ENCODE measurements at regions not wholly inside any gene's neighbourhood (a gene's known extent, or its start where the extent isn't known, plus 50 kb on each side); places are given as distances from the start of the nearest gene placed in this dataset.
A peak's percentile ranks its signal among the peaks of the same experiment; 100 is the strongest.

DNA sequence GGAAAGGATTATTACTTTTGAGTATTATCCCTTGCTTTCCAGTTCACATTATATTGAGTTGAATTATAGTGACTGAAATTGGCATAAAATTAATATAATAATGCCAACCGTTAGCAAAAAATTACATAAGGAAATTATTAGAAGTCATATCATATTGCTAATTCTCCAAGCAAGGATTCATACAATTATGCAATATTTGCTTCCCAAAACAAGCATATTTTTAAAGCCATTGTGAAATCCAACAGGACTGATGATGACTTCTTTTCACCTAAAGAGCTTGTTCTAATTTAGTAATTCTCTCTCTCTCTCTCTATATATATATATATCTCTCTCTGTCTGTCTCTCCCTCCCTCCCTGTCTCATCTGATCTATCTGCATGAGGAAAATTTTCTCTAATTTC lies 283.5 kb downstream of the DSEL start:
- no peak for DNase-seq (ENCODE audit: low read depth)

DNA sequence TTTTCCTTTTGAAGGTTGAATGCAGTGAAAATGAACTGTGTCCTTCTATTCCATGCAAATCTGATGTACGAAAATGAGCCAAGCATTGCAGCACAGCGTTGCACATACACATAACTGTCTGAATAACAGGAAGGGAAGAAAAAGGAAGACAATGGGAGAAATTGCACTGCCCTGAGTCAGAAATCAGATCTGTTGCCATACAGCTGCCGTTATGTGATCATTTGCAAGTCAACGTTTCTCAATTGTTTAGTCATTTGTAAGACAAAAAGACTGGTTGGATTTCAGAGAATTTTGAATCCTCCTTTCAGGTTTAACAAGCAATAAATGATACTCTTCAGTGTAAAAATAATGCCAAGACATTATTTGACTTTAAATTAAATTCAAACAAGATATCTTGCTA lies 284.1 kb downstream of the DSEL start:
- DNase-seq (ENCODE audit: low read depth), result no peak

DNA sequence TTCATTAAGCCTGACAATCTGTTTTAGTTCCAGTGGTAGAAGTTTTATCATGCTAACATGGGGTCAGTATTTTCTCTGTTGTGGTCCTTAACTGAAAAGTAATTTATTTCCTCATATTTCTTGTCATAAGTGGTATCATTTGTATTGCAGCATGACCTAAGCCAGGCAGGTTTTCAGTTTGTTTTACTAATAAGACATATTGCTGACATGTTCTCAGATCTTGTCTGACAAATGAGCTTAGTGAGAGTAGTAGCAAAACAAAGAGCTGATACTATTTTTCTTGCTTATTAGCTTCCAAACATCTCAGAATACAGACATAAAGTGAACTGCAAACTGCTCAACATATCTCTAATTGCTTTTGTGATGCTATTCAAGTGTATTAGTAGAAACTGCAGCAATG lies 293.6 kb downstream of the DSEL start:
- no peak for DNase-seq (ENCODE audit: low read depth)

DNA sequence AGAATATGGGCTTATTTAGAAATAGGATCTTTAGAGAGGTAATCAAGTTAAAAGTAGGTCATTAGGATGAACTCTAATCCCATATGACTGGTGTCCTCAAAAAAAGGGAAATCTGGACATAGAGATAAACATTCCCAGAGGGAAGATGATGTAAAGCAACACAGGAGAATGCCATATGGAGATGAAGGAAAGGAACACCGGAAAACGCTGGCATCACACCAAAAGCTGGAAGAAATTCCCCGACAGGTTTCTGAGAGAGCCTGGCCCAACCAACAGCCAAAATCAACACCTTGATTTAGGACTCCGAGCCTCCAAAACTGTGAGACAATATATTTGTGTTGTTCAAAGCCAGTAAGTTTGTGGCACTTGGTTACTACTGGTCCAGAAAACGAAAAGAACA lies 296.7 kb downstream of the DSEL start:
- DNase-seq (ENCODE audit: low read depth), result no peak

DNA sequence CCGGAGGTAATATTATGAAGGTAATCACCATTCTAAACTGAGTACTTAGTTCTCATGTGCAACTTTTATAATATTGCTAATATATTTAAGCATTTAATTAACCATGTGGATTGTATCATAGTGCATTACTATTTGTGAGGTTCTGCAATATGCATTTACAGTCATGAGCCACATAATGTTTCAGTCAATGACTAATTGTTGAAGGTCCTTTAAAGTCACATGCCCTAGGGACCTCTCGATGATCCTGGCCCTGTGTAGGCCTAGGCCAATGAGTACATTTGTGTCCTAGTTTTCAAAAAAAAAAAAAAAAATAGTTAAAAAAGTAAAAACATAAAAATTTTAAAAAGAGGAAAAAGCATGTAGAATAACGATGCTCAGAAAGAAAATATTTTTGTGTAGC lies 298.0 kb downstream of the DSEL start:
- no peak for DNase-seq (ENCODE audit: low read depth)

DNA sequence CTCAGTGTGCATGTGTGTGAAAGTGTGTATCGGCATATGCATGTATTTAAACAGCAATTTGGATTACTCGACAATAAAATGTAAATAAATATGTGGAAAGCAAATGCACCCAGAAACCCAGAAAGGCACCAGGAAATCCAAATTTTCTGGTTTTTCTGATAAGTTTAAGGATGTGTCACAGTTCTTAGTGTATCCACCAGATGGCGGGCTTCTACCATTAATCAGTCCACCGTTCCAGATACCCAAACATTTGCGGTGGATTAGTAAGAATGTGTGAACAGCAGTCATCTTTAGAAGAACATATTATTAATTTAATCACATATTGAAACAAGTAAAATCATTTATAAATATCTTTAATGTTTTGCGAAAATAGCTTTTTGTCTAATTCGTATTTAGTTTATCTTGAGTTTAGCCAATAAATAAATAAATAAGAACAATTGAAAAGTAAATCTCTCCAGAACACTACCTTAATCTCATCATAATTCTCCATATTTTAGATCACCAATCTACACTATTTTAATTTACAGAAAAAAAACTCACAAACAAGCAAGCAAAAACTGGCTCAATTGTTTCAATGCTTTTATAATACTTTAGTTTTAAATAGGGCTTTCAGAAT lies 298.9 kb downstream of the DSEL start:
- DNase-seq (ENCODE audit: low read depth), result peak; percentile 26

DNA sequence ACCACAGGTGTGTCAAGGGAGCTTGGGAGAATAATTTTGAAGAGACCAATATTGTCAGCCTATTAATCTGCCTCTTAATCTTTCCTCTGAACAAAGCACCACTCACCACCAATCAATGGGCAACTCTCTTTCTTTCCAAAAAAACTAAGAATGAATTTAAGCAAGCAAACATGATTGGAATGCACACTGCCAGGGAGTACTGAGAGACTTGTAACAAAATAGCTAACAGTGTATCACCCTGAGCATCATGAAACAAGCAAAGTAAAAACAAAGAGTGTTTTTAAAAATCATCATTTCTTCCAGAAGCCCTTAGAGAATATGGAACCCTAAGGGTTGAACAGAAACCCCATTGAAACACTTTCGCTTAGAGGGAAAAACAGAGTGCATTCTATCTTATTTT lies 299.7 kb downstream of the DSEL start:
- DNase-seq (ENCODE audit: low read depth), result no peak

DNA sequence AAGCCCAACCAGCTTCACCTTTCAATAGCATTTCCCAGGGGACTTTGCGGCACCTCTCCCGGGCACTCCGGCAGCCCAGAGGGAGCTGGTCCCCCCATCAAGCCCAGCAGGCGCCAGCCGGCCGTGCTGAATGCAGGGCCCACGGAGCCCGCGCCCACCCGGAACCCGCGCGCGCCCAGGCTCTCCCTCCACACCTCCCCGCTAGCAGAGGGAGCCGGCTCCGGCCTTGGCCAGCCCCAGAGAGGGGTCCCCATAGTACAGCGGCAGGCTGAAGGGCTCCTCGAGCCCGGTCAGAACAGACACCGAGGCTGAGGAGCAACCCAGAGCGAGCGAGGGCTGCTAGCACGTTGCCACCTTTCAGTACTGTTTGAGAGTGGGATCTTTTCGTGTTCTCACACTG lies 300.8 kb downstream of the DSEL start:
- DNase-seq (ENCODE audit: low read depth), result no peak

DNA sequence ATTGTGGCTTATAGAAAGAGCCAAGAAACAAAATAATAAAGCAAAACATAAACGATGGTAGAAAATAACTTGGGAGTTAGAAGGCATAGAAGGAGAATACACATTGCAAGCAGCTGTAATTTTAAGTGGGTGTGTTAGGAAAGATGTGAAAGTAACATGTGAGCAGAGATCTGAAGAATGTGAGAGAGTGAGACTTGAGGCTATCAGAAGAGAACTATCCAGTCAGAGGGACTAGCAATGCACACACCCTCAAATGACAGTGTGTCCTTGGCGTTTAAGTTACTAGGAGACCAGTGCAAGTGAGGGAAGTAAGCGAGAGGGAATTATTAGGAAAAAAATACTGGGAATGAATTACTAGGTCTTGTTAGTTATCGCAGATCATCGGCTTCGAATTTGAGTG lies 304.9 kb downstream of the DSEL start:
- DNase-seq (ENCODE audit: low read depth), result no peak

DNA sequence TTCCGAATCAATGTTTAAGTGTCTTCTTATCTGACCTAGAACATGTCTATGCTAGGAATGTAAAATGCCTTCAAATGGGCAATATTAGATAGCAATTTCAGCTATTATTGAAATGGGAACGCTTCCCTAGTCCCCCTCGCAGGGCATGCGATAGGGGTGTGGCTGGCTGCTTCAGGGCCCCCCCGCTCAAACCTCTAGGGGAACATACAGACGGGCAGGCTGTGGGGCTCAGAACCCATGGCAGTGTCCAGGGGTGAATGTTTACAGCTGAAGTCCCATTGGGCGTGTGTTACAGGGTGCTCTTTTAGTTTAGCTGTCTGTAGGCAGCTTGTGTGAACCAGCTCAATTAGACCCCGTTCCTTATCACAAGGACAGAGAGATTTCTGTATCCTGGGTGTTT lies 315.9 kb downstream of the DSEL start:
- DNase-seq (ENCODE audit: low read depth), result no peak

DNA sequence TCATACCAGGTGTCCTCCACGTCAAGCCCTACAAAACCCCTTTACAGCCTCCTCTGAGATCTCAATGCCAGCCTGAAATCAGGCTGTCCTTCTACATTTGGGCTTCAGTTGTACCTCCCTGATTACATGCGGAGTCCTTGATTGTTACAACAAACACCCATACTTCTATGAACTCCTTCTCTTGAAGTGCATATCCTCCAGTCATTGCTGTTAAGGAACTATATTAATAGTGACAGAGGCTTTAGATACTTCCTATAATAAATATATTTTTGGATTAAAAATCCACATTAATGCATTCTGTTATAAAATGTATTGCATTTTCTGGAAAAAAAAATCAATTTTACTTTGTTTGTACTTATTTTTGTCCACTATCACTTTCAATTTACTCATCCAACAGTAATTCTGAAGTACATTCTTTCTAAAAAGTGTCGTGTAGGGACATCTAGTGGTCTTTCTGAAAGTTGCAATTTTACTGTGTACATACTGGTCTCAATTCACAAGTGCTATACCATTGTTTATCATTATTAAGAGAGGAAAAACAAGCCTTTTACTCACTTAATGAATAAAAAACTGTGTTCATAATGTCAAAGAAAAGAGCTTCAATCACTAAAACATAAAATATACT lies 316.4 kb downstream of the DSEL start:
- peak; percentile 36 for DNase-seq (ENCODE audit: low read depth)

DNA sequence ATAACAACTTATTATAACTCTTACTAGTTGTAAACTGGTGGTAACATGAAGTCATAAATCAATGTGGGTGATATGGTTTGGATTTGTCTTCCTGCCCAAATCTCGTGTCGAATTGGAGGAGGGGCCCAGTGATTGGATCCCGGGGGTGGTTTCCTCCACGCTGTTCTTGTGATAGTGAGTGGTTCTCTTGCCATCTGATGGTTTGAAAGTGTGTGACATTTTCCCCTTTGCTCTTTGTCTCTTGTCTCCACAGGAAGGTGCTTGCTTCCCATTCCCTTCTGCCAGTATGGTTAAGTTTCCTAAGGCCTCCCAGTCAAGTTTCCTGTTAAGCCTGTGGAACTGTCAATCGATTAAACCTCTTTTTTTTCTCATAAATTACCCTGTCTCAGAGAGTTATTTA lies 321.6 kb downstream of the DSEL start:
- DNase-seq (ENCODE audit: low read depth), result no peak

DNA sequence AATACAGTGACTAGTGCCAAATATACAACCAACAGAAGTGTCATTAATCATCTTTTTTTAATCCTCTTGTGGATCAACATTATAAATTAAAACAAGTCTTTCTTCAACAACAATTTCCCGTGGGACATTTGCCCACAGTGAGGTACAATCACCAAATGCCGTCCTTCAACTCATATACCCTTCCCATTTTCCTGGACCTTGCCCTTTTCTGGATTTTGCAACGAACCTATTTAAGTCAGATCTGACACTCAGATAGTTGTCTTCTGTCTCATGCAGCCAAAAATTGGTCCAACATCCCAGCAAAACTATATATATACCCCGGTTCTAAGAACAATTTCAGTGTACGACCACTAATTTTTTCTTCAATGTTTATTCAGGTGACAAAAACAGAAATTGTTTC lies 324.0 kb downstream of the DSEL start:
- DNase-seq (ENCODE audit: low read depth), result no peak

DNA sequence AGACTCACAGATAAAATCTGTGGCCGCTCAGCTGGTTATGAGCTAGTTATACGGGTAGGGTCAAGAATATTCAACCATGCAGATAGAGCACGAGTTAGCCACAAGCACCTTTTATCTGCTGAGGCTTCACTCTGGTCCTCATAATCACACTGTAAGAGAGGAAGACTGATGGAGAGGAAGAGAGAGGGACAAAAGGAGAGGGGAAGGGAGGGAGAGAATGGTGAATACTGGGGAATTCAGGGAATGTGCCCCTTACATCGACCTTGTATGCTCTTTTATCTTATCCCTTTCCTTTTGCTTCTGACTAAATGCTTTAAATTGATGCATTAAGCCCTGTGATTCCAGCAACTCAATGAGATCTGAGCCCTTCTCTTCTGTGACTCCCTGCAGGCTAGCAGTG lies 333.1 kb downstream of the DSEL start:
- DNase-seq (ENCODE audit: low read depth), result no peak

DNA sequence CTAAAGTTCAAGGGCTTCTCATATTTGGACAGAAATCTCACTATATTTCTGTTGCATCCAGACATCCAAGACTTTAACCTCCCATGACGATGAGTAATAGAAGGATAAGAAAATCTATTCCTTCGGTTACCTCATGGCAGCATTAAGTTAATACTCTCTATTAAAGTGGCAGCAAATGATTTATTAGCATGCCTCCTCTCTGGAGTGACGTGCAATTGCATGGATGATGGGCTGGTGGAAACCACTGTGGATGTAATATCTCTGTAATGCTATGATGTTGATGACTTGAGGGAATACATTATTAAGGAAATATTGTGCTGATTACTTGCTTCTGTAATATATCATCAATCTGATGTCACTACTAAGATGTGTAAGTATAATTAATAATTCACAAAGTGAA lies 336.8 kb downstream of the DSEL start:
- no peak for DNase-seq (ENCODE audit: low read depth)

DNA sequence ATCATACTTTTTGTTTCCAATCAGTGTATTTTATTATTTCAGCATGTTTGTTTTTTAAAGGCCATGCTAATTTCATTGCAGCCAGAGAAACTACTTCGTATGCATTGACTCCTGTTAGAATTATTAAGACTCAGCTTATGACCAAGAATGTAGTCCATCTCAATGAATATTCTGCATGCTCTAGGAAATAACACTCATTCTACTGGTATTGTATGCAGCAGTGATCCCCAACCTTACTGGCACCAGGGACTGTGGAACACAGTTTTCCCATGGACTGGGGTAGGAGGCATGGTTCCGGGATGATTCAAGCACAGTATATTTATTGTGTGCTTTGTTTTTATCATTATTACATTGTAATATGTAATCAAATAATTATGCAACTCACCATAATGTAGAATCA lies 356.9 kb downstream of the DSEL start:
- DNase-seq (ENCODE audit: low read depth), result no peak

DNA sequence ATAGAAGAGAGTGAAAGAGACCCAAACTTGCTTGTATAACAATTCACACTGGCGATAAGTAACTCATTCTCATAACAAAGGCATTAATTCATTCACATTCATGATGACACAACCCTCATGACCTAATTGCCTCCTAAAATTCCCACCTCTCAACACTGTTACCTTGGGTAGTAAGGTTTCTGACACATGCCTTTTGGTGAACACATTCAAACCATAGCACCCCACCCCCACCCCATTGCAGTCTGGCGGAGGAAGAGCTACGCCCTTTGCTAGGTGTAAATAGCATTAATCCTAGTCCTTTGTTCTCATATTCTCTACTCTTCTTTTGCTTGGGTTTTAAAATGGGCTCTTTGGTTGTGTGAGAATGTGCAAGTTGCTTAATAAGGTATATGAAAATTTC lies 361.5 kb downstream of the DSEL start:
- DNase-seq (ENCODE audit: low read depth), result no peak

DNA sequence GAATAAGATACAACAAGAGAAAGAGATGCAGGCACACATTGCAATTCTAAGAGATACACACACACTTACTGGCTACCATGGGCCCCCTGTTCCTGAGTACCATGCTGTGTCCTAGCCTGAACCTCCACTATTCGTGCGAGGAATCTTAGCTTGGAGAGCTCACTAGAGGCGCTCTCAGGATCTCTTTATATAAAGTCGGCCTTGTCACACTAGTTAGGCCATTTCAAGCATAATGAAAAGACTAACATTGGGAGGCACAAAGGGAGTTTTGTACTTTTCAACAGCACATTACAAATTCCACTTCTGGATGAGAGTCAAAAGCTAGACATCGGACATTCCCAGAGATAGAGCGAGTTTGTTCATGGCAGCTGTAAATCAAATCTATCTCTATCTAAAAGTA lies 365.2 kb downstream of the DSEL start:
- DNase-seq (ENCODE audit: low read depth), result no peak

DNA sequence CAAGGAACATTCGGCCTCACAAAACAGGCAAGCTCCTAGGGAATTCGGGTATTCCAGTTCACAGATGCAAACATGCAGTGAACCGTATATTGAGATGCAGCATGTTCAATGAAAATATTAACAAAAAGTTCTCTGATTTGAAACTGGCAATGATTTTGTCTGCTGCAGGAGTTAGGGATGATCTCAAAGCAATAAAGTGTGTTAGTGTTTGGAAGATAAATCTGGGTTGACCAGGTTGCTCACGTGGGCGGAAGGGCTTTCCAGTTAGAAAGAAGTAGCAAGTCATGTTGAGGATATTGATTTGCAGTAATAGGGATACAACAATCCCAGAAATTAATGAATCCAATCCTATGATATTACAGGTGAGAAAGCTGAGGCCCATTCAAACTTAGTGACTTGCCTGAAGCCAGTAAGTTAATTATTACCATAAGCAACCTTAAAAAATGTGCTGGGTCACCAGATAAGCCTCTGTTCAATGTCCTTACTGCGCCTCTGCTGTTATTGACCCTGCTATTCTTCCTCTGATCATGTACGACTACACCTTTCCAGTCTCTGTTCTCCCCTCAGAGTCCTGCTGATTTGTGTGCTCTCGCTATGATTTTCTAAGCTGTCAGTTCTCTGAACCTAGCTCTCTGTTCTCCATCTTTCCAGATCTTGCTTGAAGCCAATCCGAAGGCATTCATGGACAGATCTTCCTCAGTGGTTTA lies 370.8 kb downstream of the DSEL start:
- no peak for DNase-seq (ENCODE audit: low read depth)

DNA sequence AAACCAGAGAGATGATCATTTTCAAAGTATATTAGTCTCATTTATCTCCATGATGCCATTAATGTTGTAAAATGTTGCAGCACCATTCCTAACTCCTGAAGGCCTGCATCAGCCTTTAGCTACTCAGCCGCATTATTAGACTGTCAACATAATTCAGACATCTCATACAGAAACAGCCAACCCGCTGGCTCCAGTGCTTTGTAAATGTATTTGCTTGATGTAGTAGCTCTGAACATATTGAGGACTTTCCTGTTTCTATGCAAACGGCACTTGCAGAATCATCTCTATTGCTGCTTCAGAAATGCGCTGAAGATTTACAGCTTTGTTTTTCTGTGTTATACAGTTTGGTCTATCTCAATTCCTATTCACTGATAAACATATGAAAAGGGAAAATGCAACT lies 372.2 kb downstream of the DSEL start:
- DNase-seq (ENCODE audit: low read depth), result no peak

DNA sequence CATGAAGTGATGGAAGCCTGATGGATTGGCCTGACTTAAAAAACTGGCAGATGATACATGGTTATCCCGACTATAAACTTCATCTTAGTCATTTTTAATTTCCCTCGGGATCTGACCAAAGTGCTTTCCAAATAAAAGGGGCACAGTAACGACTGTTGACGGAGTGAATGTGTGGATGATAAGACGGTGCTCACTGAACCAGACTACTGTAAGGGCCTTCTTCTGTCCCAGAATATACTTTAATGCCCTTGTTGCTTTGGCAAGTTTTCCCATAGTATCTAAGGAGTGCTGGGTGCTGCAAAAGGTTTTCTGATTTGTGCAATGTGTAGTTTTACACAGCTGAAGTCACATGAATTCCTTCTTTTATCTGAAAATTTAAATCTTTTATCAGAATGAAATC lies 373.5 kb downstream of the DSEL start:
- no peak for DNase-seq (ENCODE audit: low read depth)

DNA sequence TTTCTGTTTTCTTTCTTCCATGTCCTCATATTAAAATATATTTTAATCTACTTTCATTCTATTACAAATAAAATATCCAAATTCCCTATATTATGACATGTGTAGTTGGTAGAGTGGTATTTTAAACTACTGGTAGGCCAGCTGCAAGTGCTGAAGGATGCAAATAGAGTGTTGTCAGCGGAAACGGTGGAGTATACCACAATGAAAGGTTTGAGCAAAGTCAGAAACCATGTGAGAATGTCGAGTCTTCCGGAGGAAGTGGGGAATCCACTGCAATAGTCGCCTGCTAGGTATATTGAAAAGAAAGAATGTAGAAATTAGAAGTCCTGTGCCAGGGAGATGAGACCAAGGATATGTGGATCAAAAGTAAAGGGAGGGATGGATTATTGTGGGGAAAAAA lies 373.9 kb downstream of the DSEL start:
- DNase-seq (ENCODE audit: low read depth), result no peak

DNA sequence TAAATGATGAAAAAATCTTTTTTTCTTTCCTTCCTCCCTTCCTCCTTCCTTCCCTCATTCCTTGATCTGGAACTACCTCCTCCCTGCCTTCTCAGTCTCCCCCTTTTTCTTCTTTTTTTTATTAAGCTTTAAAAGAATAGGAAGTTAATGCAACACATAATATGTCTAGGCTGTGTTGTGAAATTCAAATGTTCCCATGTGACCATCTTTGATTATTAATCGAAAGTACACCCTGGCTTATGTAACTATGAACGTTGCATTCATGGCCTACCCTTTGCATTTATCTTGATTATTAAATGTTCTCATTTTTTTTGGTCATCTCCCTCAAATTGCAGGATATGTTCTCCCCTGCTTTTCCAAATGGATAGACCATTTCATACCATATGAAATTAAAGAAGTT lies 376.0 kb downstream of the DSEL start:
- DNase-seq (ENCODE audit: low read depth), result no peak

DNA sequence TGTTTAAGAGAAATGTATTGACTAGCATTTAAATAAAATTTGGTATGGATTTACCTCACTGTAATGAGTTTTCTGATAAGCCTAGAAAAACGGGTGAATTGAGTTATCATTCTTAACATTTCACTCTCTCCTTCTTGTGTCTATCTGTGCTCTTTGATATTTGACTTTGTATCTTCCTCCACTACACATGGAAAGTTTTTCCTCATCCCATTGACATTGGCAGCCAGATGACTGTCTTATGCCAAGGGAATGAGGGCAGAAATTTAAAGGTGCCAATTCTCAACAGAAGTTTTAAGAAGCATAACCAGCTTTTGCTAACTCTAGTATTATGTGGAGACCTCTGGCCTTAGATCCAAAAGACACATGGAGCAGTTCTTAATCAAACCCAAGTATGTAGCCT lies 376.6 kb downstream of the DSEL start:
- no peak for DNase-seq (ENCODE audit: low read depth)
